ENCODE measurements at regions not wholly inside any gene's neighbourhood (a gene's known extent, or its start where the extent isn't known, plus 50 kb on each side); places are given as distances from the start of the nearest gene placed in this dataset.

DNA sequence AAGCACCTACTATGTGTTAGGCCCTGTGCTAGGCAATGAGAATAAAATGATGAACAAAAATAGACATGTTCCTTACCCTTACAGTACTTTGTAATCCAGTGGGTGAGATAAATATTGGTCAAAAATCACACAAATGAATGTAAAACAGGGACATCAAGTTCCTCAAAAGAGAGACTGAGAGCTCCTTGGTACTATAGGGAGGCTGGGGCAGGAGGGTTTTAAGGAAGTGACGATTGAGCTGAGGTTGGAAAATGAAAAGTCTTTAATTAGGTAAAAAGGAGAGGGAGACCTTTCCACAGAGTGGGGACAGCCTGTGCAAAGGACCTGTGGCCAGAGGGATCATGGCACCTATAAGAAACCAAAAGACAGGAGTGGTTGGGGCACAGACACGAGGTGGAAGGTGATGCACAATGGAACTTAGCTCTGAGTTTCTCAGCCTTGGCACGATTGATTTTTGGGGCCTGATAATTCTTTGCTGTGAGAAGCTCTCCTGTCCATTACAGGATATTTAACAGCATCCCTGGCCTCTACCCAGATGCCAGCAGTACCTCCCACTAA is 140.3 kb downstream of the CEP57L1 start:
- H3K9ac ChIP-seq (ENCODE audit: low read length), result no peak overlapping the region
- no peaks in the 10 kb centered on the region for H3K36me3 ChIP-seq (ENCODE audit: insufficient read depth, low read length)
- no peak overlapping the region for H3K4me3 ChIP-seq (ENCODE audit: low read length)
- H2AFZ ChIP-seq (ENCODE audit: low read depth, low read length), result no peak overlapping the region
- H3K79me2 ChIP-seq (replicated peaks; ENCODE audit: insufficient read depth, low read length), result no peaks in the 10 kb centered on the region
- no peaks in the 10 kb centered on the region for H3K27me3 ChIP-seq (ENCODE audit: insufficient read depth, low read depth, low read length)
- no peaks in the 10 kb centered on the region for H3K9me3 ChIP-seq (ENCODE audit: low read length)
- no peak overlapping the region for H3K27ac ChIP-seq (ENCODE audit: low read length)
- H3F3A ChIP-seq (ENCODE audit: insufficient read depth, low read length, poor library complexity, severe bottlenecking), result no peaks in the 10 kb centered on the region
- no peaks in the 10 kb centered on the region for H3K9me2 ChIP-seq (ENCODE audit: insufficient read depth, low read length)
- H4K20me1 ChIP-seq (ENCODE audit: insufficient read depth), result no peaks in the 10 kb centered on the region
- no peak for TF ChIP-seq EZH2 (IDR thresholded peaks at IDR 0.05; ENCODE audit: borderline replicate concordance, insufficient read depth, low read length, poor library complexity, severe bottlenecking)
- TF ChIP-seq TAF1 (IDR thresholded peaks at IDR 0.05; ENCODE audit: low read depth), result no peak
- no peak overlapping the region for H3K4me2 ChIP-seq (ENCODE audit: low read length)

- Histone ChIP-seq H3K79me2 (replicated peaks; ENCODE audit: insufficient read depth, low read length) (no peaks in the 10 kb centered on the region), H3K9me2 (ENCODE audit: insufficient read depth, low read length) (no peaks in the 10 kb centered on the region), H3K9me3 (ENCODE audit: low read length) (no peaks in the 10 kb centered on the region), H3F3A (ENCODE audit: insufficient read depth, low read length, poor library complexity, severe bottlenecking) (no peaks in the 10 kb centered on the region), H3K4me2 (ENCODE audit: low read length) (no peak overlapping the region), H2AFZ (ENCODE audit: low read depth, low read length) (no peak overlapping the region), H3K27ac (ENCODE audit: low read length) (no peak overlapping the region), H3K4me3 (ENCODE audit: low read length) (no peak overlapping the region), H3K27me3 (ENCODE audit: insufficient read depth, low read depth, low read length) (no peaks in the 10 kb centered on the region), H3K9ac (ENCODE audit: low read length) (no peak overlapping the region), H4K20me1 (ENCODE audit: insufficient read depth) (no peaks in the 10 kb centered on the region), H3K36me3 (ENCODE audit: insufficient read depth, low read length) (no peaks in the 10 kb centered on the region)
- TF ChIP-seq SMC3 (conservative IDR thresholded peaks at IDR 0.05; ENCODE audit: poor library complexity), result no peak
- TF ChIP-seq EP300 (conservative IDR thresholded peaks at IDR 0.05; ENCODE audit: poor library complexity, severe bottlenecking), result no peak
- no peak for TF ChIP-seq RAD21 (conservative IDR thresholded peaks at IDR 0.05)
- TF ChIP-seq EZH2 (IDR thresholded peaks at IDR 0.05; ENCODE audit: borderline replicate concordance, insufficient read depth, low read length, poor library complexity, severe bottlenecking), result no peak
- no peak for TF ChIP-seq POLR2AphosphoS5 (IDR thresholded peaks at IDR 0.05)
- TF ChIP-seq, protein P1, sequence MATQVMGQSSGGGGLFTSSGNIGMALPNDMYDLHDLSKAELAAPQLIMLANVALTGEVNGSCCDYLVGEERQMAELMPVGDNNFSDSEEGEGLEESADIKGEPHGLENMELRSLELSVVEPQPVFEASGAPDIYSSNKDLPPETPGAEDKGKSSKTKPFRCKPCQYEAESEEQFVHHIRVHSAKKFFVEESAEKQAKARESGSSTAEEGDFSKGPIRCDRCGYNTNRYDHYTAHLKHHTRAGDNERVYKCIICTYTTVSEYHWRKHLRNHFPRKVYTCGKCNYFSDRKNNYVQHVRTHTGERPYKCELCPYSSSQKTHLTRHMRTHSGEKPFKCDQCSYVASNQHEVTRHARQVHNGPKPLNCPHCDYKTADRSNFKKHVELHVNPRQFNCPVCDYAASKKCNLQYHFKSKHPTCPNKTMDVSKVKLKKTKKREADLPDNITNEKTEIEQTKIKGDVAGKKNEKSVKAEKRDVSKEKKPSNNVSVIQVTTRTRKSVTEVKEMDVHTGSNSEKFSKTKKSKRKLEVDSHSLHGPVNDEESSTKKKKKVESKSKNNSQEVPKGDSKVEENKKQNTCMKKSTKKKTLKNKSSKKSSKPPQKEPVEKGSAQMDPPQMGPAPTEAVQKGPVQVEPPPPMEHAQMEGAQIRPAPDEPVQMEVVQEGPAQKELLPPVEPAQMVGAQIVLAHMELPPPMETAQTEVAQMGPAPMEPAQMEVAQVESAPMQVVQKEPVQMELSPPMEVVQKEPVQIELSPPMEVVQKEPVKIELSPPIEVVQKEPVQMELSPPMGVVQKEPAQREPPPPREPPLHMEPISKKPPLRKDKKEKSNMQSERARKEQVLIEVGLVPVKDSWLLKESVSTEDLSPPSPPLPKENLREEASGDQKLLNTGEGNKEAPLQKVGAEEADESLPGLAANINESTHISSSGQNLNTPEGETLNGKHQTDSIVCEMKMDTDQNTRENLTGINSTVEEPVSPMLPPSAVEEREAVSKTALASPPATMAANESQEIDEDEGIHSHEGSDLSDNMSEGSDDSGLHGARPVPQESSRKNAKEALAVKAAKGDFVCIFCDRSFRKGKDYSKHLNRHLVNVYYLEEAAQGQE (IDR thresholded peaks at IDR 0.05; ENCODE audit: borderline replicate concordance), result no peak
- TF ChIP-seq TAF1 (IDR thresholded peaks at IDR 0.05; ENCODE audit: low read depth), result no peak
- no peak for TF ChIP-seq CTCF (IDR thresholded peaks at IDR 0.05; ENCODE audit: poor library complexity, severe bottlenecking)
- TF ChIP-seq MXI1 (conservative IDR thresholded peaks at IDR 0.05; ENCODE audit: poor library complexity, severe bottlenecking), result no peak
Observed at GRCh38 chr6:109230453-109230852, 135.1 kb downstream of the CEP57L1 start.

Measured in neural cell (in vitro differentiated cells).